Jurkat, Clone E6-1 (cell line): ENCODE measurements at regions not wholly inside any gene's neighbourhood (a gene's known extent, or its start where the extent isn't known, plus 50 kb on each side); places are given as distances from the start of the nearest gene placed in this dataset.
"Not testable (repeated sequence)": the region's sequence is repeated elsewhere in the genome, so short reads cannot be mapped to it uniquely, and the experiment has no call there.

ENCODE experiments used
- DNase-seq: peaks from one replicate; pipeline ENCODE4 v3.0.0-alpha.2; 2011; ENCODE audit warnings: low read depth, low spot score
- H3K4me3 ChIP-seq: 2 replicates; pipeline ENCODE4 v1.5.1; 2011; ENCODE audit warnings: mild to moderate bottlenecking, low read length, control low read depth, moderate library complexity

DNA sequence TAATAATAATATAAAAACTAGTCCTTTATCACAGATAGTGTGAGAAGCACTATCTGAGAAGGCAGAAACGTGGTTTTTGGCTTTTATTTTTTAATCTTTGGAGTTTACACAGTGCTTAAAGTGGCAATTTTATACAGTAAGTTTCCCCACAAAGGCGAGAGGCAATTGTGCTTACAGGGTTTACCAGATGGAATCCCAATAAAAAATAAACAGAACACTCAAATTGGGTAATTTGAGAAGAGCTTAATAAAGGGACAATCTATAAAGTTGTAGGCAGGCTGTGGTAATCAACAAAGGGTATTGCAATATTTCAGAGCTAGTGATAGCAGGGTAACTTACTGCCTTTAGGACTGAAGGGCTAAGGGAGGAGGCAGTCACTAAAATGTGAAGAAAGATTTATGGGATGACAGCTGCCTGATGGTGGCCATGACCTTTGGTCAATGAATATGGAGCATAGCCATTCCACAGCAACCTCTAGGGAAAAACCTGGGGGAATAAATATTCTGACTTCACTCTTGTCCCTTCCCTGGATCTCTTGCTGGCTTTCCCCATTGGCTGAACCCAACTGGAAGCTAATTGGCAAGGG, 108.9 kb upstream of the GPR39 start:
- not testable (repeated sequence) for DNase-seq, H3K4me3 ChIP-seq

DNA sequence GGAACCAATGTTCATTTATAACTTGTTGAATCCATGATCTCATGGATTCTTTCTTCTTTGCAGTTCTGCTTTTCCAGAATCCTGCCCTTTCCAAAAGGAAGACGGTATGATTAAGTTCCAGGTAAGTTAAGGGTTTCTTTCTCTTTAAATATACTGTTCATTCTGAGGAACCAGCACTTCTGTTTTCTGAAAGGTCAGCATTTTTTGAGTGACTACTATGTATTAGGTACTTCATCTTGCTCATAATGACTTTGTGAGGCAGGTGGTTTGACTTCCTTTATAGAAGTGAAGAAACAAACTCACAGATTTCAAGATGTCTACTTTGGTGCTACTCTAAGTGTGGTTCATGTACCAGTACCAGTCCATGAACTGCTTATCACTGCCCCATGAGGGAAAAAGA, 107.4 kb upstream of the GPR39 start:
- not testable (repeated sequence) for H3K4me3 ChIP-seq, DNase-seq

DNA sequence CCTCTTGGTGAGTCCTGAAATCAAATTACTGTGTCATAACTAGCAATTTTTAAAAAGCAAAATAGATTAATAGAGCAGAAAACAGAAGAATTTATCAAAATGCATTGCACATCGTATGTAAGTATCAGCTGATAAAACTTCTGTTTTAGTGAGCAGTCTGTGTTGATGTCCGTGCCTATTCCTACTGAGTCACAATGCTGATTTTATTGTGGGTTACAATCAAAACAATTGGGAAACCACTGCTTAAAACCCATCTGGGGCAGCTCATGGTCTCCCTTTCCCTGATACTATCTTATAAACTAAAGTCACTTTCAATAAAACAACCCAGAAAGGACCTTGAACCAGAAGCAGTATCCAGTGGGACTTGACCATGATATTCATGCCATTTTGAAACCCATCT, 101.1 kb upstream of the GPR39 start:
- not testable (repeated sequence) for H3K4me3 ChIP-seq, DNase-seq

DNA sequence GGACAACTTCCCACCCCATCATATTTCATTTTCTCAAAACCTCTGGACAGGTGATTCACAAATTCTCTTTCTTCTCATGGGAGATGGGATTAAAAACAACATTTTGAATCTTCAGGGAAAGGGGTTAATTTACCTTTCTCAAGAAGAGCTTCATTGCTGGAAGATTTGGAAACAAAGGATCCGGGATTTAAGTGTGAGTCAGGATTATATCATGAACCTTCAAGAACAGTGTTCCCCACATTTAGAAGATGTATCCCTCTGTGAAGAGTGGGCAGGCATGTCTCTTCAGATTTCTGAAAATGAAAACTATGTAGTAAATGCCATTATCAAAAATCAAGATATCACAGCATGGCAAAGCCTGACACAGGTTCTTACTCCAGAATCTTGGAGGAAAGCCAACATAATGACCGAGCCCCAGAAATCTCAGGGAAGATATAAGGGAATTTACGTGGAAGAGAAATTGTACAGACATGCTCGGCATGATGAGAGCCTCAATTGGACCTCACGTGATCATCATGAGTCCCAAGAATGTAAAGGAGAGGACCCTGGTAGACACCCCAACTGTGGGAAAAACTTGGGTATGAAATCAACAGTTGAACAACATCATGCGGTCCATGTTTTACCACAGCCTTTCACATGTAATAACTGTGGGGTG, 99.5 kb upstream of the GPR39 start:
- H3K4me3 ChIP-seq: not testable (repeated sequence)

DNA sequence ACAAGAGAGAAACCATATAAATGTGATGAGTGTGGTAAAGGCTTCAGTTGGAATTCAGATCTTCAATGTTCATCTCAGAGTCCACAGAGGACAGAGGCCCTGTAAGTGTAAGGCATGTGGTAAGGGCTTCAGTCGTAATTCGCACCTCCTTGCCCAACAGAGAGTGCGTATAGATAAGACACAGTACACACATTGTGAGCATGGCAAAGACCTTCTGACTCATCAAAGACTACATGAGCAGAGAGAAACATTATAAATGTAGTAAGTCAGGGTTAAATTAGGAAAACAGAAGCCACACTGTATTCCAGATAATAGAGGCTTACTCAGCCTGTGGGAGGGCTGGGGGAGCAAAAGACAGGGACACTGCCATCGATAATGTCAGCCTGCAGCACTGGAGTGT, 98.1 kb upstream of the GPR39 start:
- not testable (repeated sequence) for DNase-seq, H3K4me3 ChIP-seq

More for the DNA sequence above, 99.5 kb upstream of the GPR39 start:
- not testable (repeated sequence) for DNase-seq

DNA sequence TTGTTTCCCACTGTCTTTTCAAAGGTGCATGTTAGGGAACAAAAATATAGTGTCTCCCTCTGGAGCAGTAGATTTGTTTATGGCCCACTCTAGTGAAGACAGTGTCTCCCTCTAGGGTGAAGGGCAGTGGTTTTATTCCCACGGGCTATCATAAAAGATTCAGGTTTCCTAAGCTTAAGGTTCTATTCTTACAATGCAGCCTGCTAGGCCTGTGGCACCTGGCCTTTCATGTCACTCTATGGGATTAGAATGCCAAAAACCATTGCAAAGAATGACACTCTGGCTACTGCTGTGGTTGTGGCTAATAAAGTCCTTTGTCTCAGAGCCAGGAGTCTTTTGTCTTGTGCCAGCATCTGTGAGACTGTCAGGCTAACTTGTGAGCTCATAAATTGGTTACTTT, 92.6 kb upstream of the GPR39 start:
- DNase-seq, H3K4me3 ChIP-seq: not testable (repeated sequence)

DNA sequence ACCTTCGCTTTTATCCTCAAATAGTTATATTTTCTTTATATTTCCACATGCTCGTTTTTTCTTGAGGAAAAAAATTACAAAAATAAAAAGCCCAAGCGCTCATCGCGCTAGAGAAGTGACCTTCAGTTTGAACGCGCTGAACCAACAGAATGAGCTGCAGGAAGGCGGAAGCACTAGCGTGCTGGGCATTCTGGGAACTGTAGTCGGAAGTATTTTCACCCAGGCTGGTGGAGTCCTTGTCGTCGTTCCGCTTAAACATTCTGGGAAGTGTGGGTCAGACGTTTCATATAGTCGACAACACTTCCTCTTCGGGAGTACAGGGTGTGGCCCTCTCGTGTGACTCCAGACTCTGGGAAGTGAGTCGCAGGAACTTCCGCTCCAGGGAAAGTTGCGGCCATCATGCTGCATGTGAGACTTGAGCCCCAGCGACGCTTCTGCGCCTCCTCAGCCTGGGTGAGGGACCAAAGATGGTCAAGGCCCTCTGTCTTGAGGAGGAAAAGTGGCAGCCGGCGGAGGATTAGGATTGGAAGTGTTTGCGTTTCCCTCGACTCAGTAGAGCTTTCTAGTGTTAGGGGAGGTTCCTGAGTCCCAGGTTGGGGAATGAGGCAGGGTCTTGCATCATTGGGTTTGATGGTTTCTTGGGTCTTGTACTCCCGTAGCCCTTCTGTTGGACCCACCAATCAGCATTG, 84.1 kb upstream of the GPR39 start:
- not testable (repeated sequence) for DNase-seq, H3K4me3 ChIP-seq

DNA sequence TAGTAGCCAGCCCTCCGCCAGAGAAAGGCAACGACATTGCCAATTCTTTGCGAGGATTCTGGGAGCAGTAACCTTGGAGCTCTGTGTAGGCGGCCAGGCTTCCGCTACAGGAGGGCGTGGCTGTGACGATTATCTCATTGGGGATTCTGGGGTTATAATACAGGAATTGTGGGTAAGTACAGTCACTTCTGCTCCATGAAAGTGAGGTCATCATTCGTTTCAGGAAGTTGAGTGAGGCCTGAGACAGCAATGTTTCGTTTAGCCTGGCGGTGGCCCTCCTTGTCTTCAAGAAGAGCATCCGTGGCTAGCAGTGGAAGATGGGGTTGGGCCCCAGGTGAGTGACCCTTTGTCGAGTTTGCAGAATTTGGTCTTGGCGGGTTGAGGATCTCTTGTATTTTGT, 79.5 kb upstream of the GPR39 start:
- not testable (repeated sequence) for DNase-seq, H3K4me3 ChIP-seq

DNA sequence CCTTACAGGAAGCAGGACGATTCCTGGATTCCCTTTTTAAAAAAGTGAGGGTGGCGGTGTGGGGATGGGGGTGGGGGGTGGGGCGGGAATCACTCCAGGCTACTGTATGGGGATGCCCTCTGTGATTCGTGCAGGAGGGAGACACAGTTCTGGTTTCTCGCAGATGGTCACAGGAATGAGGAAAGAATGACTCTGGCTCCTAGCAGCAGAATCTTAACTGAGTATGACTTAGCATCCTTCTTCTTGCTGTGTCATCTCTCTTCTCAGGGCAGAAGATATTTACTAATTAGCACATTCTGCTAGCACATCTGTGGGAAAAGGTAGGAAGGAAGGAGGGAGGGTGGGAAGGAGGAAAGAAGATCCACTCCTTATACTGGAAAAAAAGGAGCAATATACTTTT, 78.8 kb upstream of the GPR39 start:
- DNase-seq, H3K4me3 ChIP-seq: not testable (repeated sequence)

DNA sequence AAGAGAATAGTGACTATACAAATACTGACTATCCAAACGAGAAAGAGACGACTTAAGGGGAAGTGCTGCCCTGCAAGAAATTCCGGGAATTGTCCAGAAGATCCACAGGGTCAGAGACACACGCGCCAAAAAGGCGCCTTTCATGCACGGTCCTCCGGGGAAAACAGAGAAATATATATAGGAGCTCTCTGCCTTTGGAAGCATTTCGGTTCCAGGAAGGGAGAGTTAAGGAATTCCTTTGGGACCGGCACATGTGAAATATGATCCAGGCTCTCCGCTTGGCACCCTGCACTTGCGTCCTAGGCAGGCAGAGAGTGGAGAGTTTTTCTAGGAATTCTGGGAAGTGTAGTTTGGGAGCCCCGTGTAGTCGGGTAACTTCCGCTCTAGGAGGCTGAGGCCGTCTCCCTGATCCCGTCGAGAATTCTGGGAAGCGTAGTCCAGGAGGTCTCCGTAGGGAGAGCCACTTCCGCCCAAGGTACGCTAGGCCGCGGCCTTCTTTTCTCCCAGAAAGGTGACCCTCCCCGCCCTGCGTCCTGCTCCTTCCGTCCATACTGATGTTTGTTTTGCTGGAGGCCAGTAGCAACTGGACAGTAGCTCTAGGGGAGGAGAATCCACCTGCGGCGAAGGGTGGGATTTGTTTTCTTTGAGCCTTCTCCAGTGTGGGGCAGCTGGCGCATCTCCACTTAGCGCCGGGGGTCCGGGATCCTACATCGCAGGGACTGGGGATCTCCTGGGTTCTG, 69.4 kb upstream of the GPR39 start:
- H3K4me3 ChIP-seq, DNase-seq: not testable (repeated sequence)

DNA sequence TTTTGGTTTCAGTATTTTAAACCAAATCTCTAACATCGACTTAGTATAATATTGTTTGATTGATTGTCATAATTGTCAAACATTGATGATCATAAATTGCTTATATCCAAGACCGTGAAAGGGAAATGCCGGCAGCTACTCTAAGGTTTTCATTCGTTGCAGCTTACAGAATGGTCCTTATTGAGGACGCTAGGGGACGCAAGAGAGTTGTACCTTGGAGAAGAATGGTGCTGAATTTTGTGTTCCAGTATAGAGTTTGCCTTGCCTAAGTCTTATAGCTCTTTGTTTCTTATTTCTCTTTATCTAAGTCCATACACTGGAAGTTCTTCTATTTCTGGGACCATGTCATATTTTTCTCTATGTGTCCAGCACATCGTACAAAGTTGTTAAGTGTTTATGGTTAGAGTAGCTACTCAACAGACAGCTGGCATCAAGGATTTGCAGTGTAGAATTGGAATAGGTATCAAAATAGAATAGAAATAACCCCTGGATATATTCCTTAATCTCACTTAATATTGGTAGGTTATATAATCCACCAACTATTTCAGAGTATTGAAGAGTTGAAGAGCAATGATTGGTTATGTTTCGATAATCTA, 67.4 kb upstream of the GPR39 start:
- H3K4me3 ChIP-seq: not testable (repeated sequence)
- DNase-seq: peak; percentile 3

DNA sequence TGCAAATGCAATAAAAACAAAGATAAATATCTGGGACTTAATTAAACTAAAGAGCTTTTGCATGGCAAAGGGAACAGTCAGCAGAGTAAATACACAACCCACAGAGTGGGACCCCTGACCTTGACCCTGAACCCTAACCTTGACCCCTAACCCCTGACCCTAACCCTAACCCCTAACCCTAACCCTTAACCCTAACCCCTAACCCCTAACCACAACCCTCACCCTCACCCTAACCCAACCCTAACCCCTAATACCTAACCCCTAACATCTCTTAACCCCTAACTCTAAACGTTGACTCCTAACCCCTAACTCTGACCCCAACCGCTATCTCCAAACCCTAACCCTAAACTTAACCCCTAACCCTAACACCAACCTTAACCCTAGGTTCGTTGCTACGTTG, 64.9 kb upstream of the GPR39 start:
- not testable (repeated sequence) for DNase-seq, H3K4me3 ChIP-seq

DNA sequence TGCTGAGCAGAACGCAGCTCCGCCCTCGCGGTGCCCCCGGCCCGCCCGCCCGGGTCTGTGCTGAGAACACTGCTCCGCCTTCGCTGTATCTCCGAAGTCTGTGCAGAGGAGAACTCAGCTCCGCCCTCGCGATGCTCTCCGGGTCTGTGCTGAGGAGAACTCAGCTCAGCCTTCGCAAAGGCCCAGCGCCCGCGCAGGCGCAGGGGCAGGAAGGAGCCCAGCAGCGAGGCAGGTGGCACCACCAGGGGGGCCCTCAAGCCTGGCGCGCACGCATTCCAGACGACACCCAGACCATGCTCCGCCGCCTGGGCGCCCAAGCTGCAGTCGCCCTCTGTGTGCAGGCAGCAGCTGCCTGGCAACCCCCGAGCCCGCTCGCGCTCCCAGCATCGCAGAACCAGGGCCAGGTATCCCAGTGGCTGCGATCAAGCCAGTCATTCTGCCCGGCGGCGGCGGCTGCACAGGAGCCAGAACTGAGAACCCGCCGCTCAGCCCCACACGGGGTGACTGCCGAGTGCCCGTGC, 64.1 kb upstream of the GPR39 start:
- H3K4me3 ChIP-seq, DNase-seq: not testable (repeated sequence)

DNA sequence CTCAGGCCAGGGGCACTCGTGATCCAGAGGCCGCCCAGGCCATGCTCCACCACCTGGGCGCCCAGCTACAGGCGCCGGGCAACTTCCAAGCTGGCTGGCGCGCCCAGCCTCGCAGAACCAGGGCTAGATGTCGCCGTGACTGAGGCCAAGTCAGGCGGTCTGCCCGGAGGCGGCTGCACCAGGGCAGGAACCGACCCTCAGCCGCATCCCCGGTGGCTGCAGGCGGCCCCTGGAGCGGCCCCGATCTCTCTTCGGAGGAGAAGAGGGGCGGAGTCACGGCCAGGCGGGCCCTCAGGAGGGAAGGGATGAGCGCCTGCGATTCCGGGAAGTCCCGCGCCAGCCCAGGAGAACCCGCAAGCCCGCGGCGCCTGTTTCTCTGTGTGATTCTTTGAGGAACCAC, 63.2 kb upstream of the GPR39 start:
- not testable (repeated sequence) for H3K4me3 ChIP-seq, DNase-seq

DNA sequence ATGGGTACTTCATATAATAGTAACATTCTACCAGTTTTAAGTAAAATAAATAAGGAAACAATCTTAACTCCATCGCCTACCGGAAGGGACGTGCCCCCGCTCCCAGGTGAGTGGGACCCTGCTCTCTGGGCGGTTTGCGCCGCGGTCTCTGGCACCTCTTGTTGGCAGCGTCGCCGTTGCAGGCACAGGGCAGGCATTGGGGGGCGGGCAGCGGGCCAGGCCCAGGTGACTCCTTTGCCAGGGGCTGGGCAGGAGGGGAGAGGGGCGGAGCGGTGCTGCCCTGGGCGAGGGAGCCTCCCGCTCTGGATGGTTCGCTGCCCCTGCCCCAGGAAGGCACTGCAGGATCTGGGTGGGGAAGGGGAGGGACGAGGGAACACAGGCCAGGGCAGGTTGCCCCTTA, 55.6 kb upstream of the GPR39 start:
- H3K4me3 ChIP-seq, DNase-seq: not testable (repeated sequence)

DNA sequence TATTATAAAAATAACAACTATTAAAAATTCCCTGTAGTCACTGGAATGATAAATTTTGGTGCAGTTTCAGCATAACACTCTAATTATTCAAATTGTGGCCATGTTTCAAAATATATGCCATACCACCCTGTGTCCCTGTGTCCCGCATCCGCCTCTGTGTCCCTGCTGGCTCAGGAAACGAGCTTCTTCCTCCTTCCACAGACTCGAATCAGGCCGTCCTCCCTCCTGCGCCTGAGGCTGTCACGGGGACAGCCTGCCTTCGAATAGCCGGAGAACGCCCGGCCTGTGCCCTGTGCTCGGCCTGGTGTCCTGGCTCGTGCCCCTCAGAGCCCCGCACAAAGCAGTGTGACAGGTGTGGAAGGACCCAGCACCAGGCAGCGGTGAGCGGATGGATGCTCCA, 55.1 kb upstream of the GPR39 start:
- not testable (repeated sequence) for H3K4me3 ChIP-seq, DNase-seq

DNA sequence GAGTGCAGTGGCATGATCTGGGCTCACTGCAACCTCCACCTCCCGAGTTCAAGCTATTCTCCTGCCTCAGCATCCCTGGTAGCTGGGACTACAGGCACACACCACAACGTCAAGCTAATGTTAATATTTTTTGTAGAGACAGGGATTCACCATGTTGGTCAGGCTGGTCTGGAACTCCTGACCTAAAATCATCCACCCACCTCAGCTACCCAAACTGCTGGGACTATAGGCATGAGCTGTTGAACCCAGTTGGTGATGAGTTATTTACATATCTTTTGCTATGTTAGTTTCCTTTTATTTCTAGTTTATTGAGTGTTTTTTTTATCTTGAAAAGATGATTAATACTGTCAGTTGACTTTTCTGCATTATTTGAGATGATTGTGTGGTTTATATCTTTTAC, 53.3 kb upstream of the GPR39 start:
- not testable (repeated sequence) for DNase-seq, H3K4me3 ChIP-seq

DNA sequence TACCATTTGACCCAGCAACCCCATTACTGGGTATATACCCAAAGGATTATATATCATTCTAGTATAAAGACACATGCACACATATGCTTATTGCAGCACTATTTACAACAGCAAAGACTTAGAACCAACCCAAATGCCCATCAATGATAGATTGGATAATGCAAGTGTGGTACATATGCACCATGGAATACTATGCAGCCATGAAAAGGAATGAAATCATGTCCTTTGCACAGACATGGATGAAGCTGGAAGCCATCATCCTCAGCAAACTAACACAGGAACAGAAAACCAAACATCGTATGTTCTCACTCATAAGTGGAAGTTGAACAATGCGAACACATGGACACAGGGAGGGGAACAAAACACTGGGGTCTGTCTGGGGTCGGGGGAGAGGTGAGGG, 50.6 kb upstream of the GPR39 start:
- H3K4me3 ChIP-seq, DNase-seq: not testable (repeated sequence)
